Spinal cord (tissue), 9 donors: ENCODE measurements at regions not wholly inside any gene's neighbourhood (a gene's known extent, or its start where the extent isn't known, plus 50 kb on each side); places are given as distances from the start of the nearest gene placed in this dataset.
A peak's percentile ranks its signal among the peaks of the same experiment; 100 is the strongest.

Experiments used
- DNase-seq, 6 donors: peaks; one replicate each; pipeline versions ENCODE4 v3.0.0 to v3.0.0-alpha.2; 2013 to 2015; ENCODE audit warnings: low spot score in 6 of 6, low read depth in 4 of 6
- H3K27ac ChIP-seq: one replicate; pipeline ENCODE4 v1.5.1; 2013; ENCODE audit warnings: low read depth, low read length, control low read depth
- H3K27me3 ChIP-seq: one replicate; pipeline ENCODE4 v1.6.1; 2013; ENCODE audit warnings: low read length; ENCODE audit not compliant: control insufficient read depth, insufficient read depth
- H3K36me3 ChIP-seq: one replicate; pipeline ENCODE4 v1.6.1; 2013; ENCODE audit warnings: low read length; ENCODE audit not compliant: control insufficient read depth, insufficient read depth
- H3K4me1 ChIP-seq: one replicate; pipeline ENCODE4 v1.6.1; 2013; ENCODE audit warnings: low read length; ENCODE audit not compliant: control insufficient read depth, insufficient read depth
- H3K4me3 ChIP-seq: one replicate; pipeline ENCODE4 v1.5.1; 2013; ENCODE audit warnings: low read depth, low read length, control low read depth
- H3K9me3 ChIP-seq: one replicate; pipeline ENCODE4 v1.6.1; 2013; ENCODE audit warnings: low read length; ENCODE audit not compliant: control insufficient read depth, insufficient read depth
- WGBS: methylation state at CpG from one replicate; pipeline ENCODE4 v1.1.5; 2013; ENCODE audit warnings: missing lambda C conversion rate; ENCODE audit not compliant: insufficient coverage; 5-methylcytosine and 5-hydroxymethylcytosine counted together
- donor health status: healthy.

GRCh38 chr1:38787041-38787440 lies 72.5 kb downstream of the RRAGC start:
- DNase-seq, result no peak
- Histone ChIP-seq H3K4me3 (no peak overlapping the region), H3K36me3 (no peaks in the 10 kb centered on the region), H3K27me3 (peaks cover 37% of the 10 kb centered on the region), H3K4me1 (peaks cover 7% of the 10 kb centered on the region), H3K27ac (no peak overlapping the region), H3K9me3 (no peaks in the 10 kb centered on the region)
- WGBS, result 88% methylated on average over 1 of the region's 3 CpGs

GRCh38 chr1:38786040-38786436 lies 73.5 kb downstream of the RRAGC start:
- no peak for DNase-seq
- Histone ChIP-seq H3K4me1 (peaks cover 7% of the 10 kb centered on the region), H3K36me3 (no peaks in the 10 kb centered on the region), H3K4me3 (no peak overlapping the region), H3K27me3 (peaks cover 42% of the 10 kb centered on the region), H3K27ac (no peak overlapping the region), H3K9me3 (no peaks in the 10 kb centered on the region)
- 96% methylated on average over 6 of the region's 6 CpGs for WGBS

GRCh38 chr1:38785285-38786039 lies 74.1 kb downstream of the RRAGC start:
- no peak overlapping the region for H3K27ac ChIP-seq
- no peak for DNase-seq
- H3K4me3 ChIP-seq, result no peak overlapping the region
- no peaks in the 10 kb centered on the region for H3K9me3 ChIP-seq
- no peaks in the 10 kb centered on the region for H3K36me3 ChIP-seq
- H3K27me3 ChIP-seq, result peaks cover 42% of the 10 kb centered on the region
- 25% methylated on average over 1 of the region's 4 CpGs for WGBS
- peaks cover 7% of the 10 kb centered on the region for H3K4me1 ChIP-seq

- peaks cover 7% of the 10 kb centered on the region for H3K4me1 ChIP-seq
- WGBS, result 88% methylated on average over 5 of the region's 6 CpGs
- no peak overlapping the region for H3K4me3 ChIP-seq
- no peaks in the 10 kb centered on the region for H3K9me3 ChIP-seq
- DNase-seq, result no peak
- peaks cover 45% of the 10 kb centered on the region for H3K27me3 ChIP-seq
- H3K36me3 ChIP-seq, result no peaks in the 10 kb centered on the region
- no peak overlapping the region for H3K27ac ChIP-seq
Measured at GRCh38 chr1:38784452-38785284, 74.9 kb downstream of the RRAGC start.

- no peaks in the 10 kb centered on the region for H3K9me3 ChIP-seq
- peaks cover 7% of the 10 kb centered on the region for H3K4me1 ChIP-seq
- H3K4me3 ChIP-seq, result no peak overlapping the region
- WGBS, result 11% methylated on average over 24 of the region's 34 CpGs
- peaks cover 45% of the 10 kb centered on the region for H3K27me3 ChIP-seq
- H3K27ac ChIP-seq, result no peak overlapping the region
- peak in 2 of 6 donors; percentile 53 to 57 for DNase-seq
- no peaks in the 10 kb centered on the region for H3K36me3 ChIP-seq
Measured at GRCh38 chr1:38783640-38784229, 75.8 kb downstream of the RRAGC start.

- Histone ChIP-seq H3K27ac (no peak overlapping the region), H3K36me3 (no peaks in the 10 kb centered on the region), H3K27me3 (peaks cover 42% of the 10 kb centered on the region), H3K4me3 (no peak overlapping the region), H3K4me1 (peaks cover 7% of the 10 kb centered on the region), H3K9me3 (no peaks in the 10 kb centered on the region)
- no peak for DNase-seq
- no CpG with 5 or more reads among the region's 4 CpGs for WGBS
Measured at GRCh38 chr1:38781872-38782617, 77.5 kb downstream of the RRAGC start.

- Histone ChIP-seq H3K4me3 (no peak overlapping the region), H3K9me3 (no peaks in the 10 kb centered on the region), H3K4me1 (peaks cover 7% of the 10 kb centered on the region), H3K27me3 (peaks cover 34% of the 10 kb centered on the region), H3K36me3 (no peaks in the 10 kb centered on the region), H3K27ac (no peak overlapping the region)
- 50% methylated on average over 1 of the region's 4 CpGs for WGBS
- no peak for DNase-seq
Measured at GRCh38 chr1:38780133-38780532, 79.4 kb downstream of the RRAGC start.

- no peaks in the 10 kb centered on the region for H3K9me3 ChIP-seq
- no peak overlapping the region for H3K27ac ChIP-seq
- H3K36me3 ChIP-seq, result no peaks in the 10 kb centered on the region
- 57% methylated on average over 3 of the region's 5 CpGs for WGBS
- H3K4me3 ChIP-seq, result no peak overlapping the region
- H3K27me3 ChIP-seq, result peaks cover 29% of the 10 kb centered on the region
- H3K4me1 ChIP-seq, result peaks cover 7% of the 10 kb centered on the region
- DNase-seq, result no peak
Measured at GRCh38 chr1:38779491-38779890, 80.1 kb downstream of the RRAGC start.

- H3K9me3 ChIP-seq, result no peaks in the 10 kb centered on the region
- WGBS, result no CpG with 5 or more reads among the region's 1 CpG
- peaks cover 20% of the 10 kb centered on the region for H3K27me3 ChIP-seq
- DNase-seq, result no peak
- H3K4me1 ChIP-seq, result peaks cover 1% of the 10 kb centered on the region
- H3K36me3 ChIP-seq, result no peaks in the 10 kb centered on the region
- H3K27ac ChIP-seq, result no peak overlapping the region
- no peak overlapping the region for H3K4me3 ChIP-seq
Measured at GRCh38 chr1:38778521-38778920, 81.1 kb downstream of the RRAGC start.
